ENCODE measurements at regions not wholly inside any gene's neighbourhood (a gene's known extent, or its start where the extent isn't known, plus 50 kb on each side); places are given as distances from the start of the nearest gene placed in this dataset.

- Histone ChIP-seq H3K4me3 (ENCODE audit: insufficient read depth, low read depth, low read length) (no peak overlapping the region), H3K36me3 (ENCODE audit: insufficient read depth, low read length) (no peaks in the 10 kb centered on the region), H3K4me2 (ENCODE audit: low read length) (no peak overlapping the region), H3K4me1 (ENCODE audit: insufficient read depth, low read length) (no peaks in the 10 kb centered on the region), H3K79me2 (ENCODE audit: insufficient read depth, low read length) (no peaks in the 10 kb centered on the region), H3K9me3 (ENCODE audit: insufficient read depth, low read depth, low read length) (peaks cover 10% of the 10 kb centered on the region), H3K27ac (ENCODE audit: low read depth, low read length) (no peak overlapping the region), H4K20me1 (ENCODE audit: insufficient read depth, low read length) (no peaks in the 10 kb centered on the region), H3K9ac (ENCODE audit: low read length) (no peak overlapping the region), H2AFZ (ENCODE audit: low read depth, low read length) (no peak overlapping the region), H3K27me3 (ENCODE audit: insufficient read depth, low read length) (no peaks in the 10 kb centered on the region)
- Mint-ChIP-seq H3K36me3 (ENCODE audit: low read depth, unreplicated experiment) (no peaks in the 10 kb centered on the region), H3K27me3 (ENCODE audit: low read depth, unreplicated experiment) (peaks cover 3% of the 10 kb centered on the region), H3K27ac (ENCODE audit: unreplicated experiment) (no peak overlapping the region), H3K9me3 (ENCODE audit: unreplicated experiment) (peaks cover 6% of the 10 kb centered on the region), H3K4me3 (ENCODE audit: unreplicated experiment) (no peak overlapping the region), H3K4me1 (ENCODE audit: low read depth, unreplicated experiment) (no peaks in the 10 kb centered on the region)
- no peak for TF ChIP-seq EZH2 (IDR thresholded peaks at IDR 0.05; ENCODE audit: insufficient read depth, low read length)
- no peak for TF ChIP-seq CTCF (IDR thresholded peaks at IDR 0.05; ENCODE audit: insufficient read depth, low read depth, low read length)
- FAIRE-seq (no peak), DNase-seq (ENCODE audit: low read depth) (no peak)
These were observed 948.2 kb upstream of the FAM98A start for GRCh38 chr2:34547340-34547739.

- Mint-ChIP-seq H3K36me3 (ENCODE audit: low read depth, unreplicated experiment) (no peaks in the 10 kb centered on the region), H3K27me3 (ENCODE audit: low read depth, unreplicated experiment) (peaks cover 3% of the 10 kb centered on the region), H3K4me3 (ENCODE audit: unreplicated experiment) (no peak overlapping the region), H3K4me1 (ENCODE audit: low read depth, unreplicated experiment) (no peaks in the 10 kb centered on the region), H3K27ac (ENCODE audit: unreplicated experiment) (no peak overlapping the region), H3K9me3 (ENCODE audit: unreplicated experiment) (peaks cover 9% of the 10 kb centered on the region)
- H3K9ac ChIP-seq (ENCODE audit: low read length), result no peak overlapping the region
- TF ChIP-seq EZH2 (IDR thresholded peaks at IDR 0.05; ENCODE audit: insufficient read depth, low read length), result no peak
- TF ChIP-seq CTCF (IDR thresholded peaks at IDR 0.05; ENCODE audit: insufficient read depth, low read depth, low read length), result no peak
- DNase-seq (ENCODE audit: low read depth), result no peak
- no peak overlapping the region for H3K4me3 ChIP-seq (ENCODE audit: insufficient read depth, low read depth, low read length)
- H3K9me3 ChIP-seq (ENCODE audit: insufficient read depth, low read depth, low read length), result peaks cover 10% of the 10 kb centered on the region
- H2AFZ ChIP-seq (ENCODE audit: low read depth, low read length), result no peak overlapping the region
- no peaks in the 10 kb centered on the region for H3K27me3 ChIP-seq (ENCODE audit: insufficient read depth, low read length)
- H3K79me2 ChIP-seq (ENCODE audit: insufficient read depth, low read length), result no peaks in the 10 kb centered on the region
- H3K36me3 ChIP-seq (ENCODE audit: insufficient read depth, low read length), result no peaks in the 10 kb centered on the region
- H3K27ac ChIP-seq (ENCODE audit: low read depth, low read length), result no peak overlapping the region
- FAIRE-seq, result no peak
- no peak overlapping the region for H3K4me2 ChIP-seq (ENCODE audit: low read length)
- no peaks in the 10 kb centered on the region for H3K4me1 ChIP-seq (ENCODE audit: insufficient read depth, low read length)
- H4K20me1 ChIP-seq (ENCODE audit: insufficient read depth, low read length), result no peaks in the 10 kb centered on the region
These were observed 946.5 kb upstream of the FAM98A start for GRCh38 chr2:34545486-34546136.

GRCh38 chr2:34534761-34535160, 935.7 kb upstream of the FAM98A start:
- no peaks in the 10 kb centered on the region for H3K27me3 Mint-ChIP-seq (ENCODE audit: low read depth, unreplicated experiment)
- Histone ChIP-seq H3K9me3 (ENCODE audit: insufficient read depth, low read depth, low read length) (no peaks in the 10 kb centered on the region), H4K20me1 (ENCODE audit: insufficient read depth, low read length) (no peaks in the 10 kb centered on the region), H3K36me3 (ENCODE audit: insufficient read depth, low read length) (no peaks in the 10 kb centered on the region), H2AFZ (ENCODE audit: low read depth, low read length) (no peak overlapping the region), H3K27me3 (ENCODE audit: insufficient read depth, low read length) (no peaks in the 10 kb centered on the region), H3K9ac (ENCODE audit: low read length) (no peak overlapping the region), H3K79me2 (ENCODE audit: insufficient read depth, low read length) (no peaks in the 10 kb centered on the region), H3K4me3 (ENCODE audit: insufficient read depth, low read depth, low read length) (no peak overlapping the region), H3K4me1 (ENCODE audit: insufficient read depth, low read length) (no peaks in the 10 kb centered on the region), H3K27ac (ENCODE audit: low read depth, low read length) (no peak overlapping the region), H3K4me2 (ENCODE audit: low read length) (no peak overlapping the region)
- no peak for DNase-seq (ENCODE audit: low read depth)
- no peaks in the 10 kb centered on the region for H3K36me3 Mint-ChIP-seq (ENCODE audit: low read depth, unreplicated experiment)
- TF ChIP-seq CTCF (IDR thresholded peaks at IDR 0.05; ENCODE audit: insufficient read depth, low read depth, low read length) (no peak), EZH2 (IDR thresholded peaks at IDR 0.05; ENCODE audit: insufficient read depth, low read length) (no peak)
- no peak overlapping the region for H3K27ac Mint-ChIP-seq (ENCODE audit: unreplicated experiment)
- peaks cover 3% of the 10 kb centered on the region for H3K9me3 Mint-ChIP-seq (ENCODE audit: unreplicated experiment)
- FAIRE-seq, result no peak
- no peaks in the 10 kb centered on the region for H3K4me1 Mint-ChIP-seq (ENCODE audit: low read depth, unreplicated experiment)
- no peak overlapping the region for H3K4me3 Mint-ChIP-seq (ENCODE audit: unreplicated experiment)
